ENCODE measurements at regions not wholly inside any gene's neighbourhood (a gene's known extent, or its start where the extent isn't known, plus 50 kb on each side); places are given as distances from the start of the nearest gene placed in this dataset.
"Not testable (repeated sequence)": the region's sequence is repeated elsewhere in the genome, so short reads cannot be mapped to it uniquely, and the experiment has no call there.

DNA sequence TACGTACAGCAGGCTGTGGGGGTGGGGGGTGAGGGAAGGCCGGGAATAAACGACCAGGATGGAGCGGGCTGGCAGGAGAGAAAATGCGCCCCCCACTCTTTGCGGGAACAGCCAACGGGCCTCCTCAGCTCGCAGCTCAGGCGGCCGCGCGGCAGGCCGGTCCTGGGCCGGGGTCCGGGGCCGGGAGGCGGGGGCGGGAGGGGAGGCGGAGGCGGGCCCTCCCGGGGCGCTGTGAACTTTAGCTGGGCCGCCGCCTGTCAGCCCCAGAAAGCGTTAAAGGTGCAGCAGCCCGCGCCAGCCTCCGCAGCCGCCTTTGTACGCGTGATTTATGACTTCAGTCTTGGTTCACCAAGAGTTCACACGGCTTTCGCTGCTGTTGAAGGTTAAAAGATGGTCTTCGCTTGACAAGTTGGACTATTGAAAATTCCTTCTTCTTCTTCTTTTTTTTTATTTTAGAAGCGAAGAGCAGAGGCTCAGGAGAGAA is 466.0 kb upstream of the ZNG1F start:
- TF ChIP-seq EZH2, EZH2phosphoT487 (IDR thresholded peaks at IDR 0.05): not testable (repeated sequence)
- TF ChIP-seq, protein P1, sequence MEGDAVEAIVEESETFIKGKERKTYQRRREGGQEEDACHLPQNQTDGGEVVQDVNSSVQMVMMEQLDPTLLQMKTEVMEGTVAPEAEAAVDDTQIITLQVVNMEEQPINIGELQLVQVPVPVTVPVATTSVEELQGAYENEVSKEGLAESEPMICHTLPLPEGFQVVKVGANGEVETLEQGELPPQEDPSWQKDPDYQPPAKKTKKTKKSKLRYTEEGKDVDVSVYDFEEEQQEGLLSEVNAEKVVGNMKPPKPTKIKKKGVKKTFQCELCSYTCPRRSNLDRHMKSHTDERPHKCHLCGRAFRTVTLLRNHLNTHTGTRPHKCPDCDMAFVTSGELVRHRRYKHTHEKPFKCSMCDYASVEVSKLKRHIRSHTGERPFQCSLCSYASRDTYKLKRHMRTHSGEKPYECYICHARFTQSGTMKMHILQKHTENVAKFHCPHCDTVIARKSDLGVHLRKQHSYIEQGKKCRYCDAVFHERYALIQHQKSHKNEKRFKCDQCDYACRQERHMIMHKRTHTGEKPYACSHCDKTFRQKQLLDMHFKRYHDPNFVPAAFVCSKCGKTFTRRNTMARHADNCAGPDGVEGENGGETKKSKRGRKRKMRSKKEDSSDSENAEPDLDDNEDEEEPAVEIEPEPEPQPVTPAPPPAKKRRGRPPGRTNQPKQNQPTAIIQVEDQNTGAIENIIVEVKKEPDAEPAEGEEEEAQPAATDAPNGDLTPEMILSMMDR (IDR thresholded peaks at IDR 0.05), result not testable (repeated sequence)

Measured in neural progenitor cell (in vitro differentiated cells).